ENCODE measurements at regions not wholly inside any gene's neighbourhood (a gene's known extent, or its start where the extent isn't known, plus 50 kb on each side); places are given as distances from the start of the nearest gene placed in this dataset.
"Not testable (repeated sequence)": the region's sequence is repeated elsewhere in the genome, so short reads cannot be mapped to it uniquely, and the experiment has no call there.

DNA sequence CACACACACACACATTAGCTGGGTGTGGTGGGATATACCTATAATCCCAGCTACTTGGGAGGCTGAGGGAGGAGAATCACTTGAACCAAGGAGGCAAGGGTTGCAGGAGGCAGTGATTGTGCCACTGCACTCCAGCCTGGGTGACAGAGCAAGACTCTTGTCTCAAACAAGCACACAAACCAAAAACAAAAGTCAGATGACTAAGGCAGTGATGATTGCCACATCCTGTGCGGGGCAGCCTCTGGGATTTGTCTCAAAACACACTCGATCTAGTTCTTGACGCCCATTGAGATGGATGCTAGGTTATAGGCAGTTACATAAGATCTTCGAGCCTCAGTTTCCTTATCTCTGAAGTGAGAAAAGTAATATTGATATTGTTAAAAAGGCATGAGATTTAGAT lies 57.8 kb upstream of the NBPF8 start:
- not testable (repeated sequence) for DNase-seq (ENCODE audit: low spot score)

DNA sequence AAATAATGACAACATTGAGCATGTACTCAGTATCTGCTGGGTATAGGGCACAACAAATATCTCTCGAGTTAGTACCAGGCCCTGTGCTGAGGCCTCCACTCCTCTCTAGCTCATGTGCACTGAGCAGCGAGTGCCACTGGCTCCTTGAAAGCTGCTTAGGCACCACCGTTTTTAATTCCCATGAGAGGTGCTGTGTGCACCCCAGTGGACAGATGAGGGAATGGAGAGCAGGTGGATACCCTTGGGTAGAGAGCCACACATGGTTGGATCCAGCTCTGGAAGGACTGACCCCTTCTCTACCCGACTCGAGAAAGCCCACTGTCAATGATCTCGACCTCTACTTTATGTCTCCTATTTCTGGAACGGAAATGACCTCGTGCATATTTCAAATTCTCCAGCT lies 58.7 kb upstream of the NBPF8 start:
- DNase-seq (ENCODE audit: low spot score) = peak; percentile 14

DNA sequence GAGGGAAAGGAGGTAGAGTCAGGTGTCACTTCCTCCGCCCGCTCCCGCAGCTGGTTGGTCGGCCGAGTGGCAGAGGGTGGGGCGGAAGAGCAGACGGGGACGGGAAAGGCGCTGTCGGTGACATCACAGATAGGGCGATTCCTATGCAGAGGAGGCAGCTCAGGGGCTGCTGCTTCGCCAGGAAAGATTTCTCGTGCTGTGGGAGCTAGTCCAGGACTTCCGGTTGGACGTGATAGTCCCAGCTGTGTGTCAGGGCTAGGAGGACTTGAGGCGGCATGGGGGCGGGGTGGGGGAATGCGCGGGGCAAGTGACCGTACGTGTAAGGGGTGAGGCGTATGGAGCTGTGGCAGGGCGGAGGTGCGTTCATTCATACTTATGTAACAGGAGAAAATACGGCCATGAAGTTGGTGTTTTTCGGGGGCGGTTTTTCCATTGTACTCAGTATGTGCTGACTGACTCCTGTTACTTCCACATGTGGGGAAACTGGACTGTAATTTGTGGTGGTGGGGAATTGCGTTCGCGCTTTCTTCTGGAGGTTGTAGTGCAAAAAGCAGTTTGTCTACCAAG lies 60.1 kb upstream of the NBPF8 start:
- peak; percentile 61 for DNase-seq (ENCODE audit: low spot score)

DNA sequence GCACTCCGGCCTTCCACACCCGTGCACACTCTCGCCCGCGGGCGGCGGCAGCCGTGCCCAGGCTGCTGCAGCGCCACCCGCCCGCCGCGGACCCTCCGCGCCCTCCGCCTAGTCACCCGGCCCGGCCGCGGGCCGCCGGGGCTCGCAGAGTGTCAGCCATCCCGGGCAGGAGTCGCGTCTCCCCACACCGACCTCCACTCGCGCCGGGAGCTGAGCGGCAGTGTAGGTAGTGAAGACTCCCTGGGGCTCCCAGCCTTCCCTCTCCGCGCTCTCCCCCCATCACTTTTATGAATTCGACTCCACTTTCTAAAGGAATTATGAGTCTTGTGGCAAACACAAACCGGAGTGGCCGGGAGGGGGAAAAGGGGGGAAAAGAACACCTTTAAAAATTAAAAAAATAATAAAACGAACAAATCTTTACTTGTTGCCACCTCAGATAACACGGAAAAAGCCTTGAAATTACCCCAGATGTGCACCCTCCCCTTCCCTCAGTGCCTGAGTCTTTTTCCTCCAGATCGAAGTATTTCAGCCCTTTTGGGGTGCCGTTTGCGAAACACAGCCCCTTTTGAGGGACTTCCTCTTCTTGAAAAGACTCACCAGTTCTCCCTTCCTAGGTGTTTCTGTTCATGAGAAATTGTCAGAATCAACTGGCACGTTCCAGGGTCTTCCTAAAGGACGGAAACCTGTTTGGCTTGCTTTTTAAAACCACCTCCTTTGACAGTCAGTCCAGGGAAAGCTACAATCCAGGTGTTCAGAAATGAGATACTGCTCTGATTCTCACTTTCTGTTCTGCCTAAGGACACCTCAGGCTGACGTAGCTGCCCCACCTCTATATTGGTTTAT lies 72.4 kb upstream of the NBPF8 start:
- DNase-seq (ENCODE audit: low spot score) = not testable (repeated sequence)

DNA sequence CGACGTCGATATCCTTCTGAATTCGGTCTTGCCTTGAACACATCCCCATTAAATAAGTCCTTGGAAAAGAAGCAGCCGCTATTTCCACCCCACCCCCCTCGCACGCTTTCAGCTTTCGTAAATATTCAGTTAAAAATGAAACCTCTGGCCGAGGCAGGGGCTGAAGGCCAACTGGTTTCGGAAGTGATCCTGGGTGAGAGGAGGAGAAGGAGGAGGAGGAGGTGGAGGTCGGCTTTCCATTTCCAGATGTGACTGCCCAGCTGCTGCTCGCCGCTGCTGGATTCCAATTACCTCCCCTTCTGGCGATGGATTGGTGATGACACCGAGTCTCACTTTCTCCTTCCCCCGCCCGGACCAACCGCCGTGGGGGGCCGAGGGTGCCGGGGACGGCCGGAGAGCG lies 73.1 kb upstream of the NBPF8 start:
- not testable (repeated sequence) for DNase-seq (ENCODE audit: low spot score)

DNA sequence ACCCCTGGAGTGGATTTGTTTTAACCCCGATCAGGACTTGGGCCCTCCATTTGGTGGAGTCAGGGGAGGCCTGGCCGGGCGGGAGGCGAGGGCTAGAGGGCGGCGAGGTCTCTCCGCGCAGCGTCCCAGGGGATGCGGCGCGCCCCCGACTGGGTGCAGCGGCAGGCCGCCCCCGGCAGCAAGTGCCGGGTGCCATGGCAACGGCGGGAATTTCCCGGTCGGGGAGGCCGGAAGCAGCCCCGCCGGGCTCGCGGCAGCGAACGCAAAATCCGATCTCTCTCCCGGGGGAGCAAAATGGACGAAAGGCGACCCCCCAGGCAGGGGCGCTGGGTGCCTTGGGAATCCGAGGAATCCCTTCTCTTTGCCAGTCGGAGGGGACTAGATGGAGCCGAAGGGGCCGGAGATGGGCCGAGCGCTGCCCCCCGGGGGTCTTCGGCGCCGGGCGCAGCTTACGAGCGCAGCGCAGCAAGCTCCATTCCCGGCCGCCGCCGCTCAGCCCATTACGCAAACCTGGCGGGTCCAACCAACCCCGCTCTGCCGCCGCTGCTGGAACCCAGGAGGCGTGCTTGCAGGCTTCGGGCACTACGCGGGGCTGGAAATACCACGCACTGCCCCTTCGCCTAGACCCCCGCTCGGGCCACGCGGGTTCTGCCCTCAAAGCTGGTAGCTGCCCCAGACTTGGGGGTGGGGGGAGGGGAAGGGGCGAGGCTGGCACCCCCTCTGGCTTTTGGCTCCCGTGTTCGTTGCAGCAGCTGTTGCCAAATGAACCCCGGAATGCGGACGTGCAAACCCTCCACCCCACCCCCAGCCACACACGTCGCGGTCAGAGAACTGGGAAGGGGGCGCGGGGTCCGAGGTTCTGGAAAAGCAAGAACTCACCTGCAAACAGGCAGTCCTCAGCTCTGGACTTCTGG lies 73.7 kb upstream of the NBPF8 start:
- peak; percentile 16 for DNase-seq (ENCODE audit: low spot score)

DNA sequence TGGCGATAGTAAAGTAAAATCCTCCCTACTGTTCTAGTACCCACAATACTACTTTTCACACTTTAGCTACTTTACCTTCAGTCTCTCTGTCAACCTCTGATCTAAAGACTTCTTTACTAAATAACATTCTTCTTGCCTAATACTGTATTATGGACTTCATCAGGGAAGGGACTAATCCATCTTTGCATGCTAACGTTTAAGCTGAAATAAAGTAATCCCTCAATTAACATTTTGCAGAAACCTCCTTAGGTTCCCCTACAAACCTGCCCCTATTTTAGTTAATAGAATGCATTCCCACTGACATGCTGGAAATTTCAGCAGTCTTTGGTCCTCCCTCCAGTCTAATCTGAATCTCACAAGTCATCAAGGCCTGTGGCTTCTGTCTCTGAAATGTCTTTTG lies 99.1 kb upstream of the NBPF8 start:
- DNase-seq (ENCODE audit: low spot score) = not testable (repeated sequence)

DNA sequence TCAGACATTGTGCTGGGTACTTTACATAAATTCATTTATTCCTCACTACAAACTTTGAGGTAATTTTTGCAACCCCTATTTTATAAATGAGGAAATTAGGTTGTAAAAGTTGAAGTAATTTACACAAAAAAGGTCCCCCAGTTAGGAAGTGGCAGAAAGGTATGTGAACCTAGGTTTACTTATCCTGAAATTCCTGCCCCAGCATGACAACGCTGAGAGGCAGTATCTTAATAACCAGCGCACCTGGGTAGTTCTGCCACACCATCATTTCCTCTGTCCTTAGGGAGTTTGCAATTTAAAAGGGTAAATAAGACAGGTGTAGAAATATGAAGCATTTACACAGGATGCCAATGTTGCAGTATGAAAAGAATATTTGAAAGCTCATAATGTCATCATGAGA lies 102.9 kb upstream of the NBPF8 start:
- not testable (repeated sequence) for DNase-seq (ENCODE audit: low spot score)

DNA sequence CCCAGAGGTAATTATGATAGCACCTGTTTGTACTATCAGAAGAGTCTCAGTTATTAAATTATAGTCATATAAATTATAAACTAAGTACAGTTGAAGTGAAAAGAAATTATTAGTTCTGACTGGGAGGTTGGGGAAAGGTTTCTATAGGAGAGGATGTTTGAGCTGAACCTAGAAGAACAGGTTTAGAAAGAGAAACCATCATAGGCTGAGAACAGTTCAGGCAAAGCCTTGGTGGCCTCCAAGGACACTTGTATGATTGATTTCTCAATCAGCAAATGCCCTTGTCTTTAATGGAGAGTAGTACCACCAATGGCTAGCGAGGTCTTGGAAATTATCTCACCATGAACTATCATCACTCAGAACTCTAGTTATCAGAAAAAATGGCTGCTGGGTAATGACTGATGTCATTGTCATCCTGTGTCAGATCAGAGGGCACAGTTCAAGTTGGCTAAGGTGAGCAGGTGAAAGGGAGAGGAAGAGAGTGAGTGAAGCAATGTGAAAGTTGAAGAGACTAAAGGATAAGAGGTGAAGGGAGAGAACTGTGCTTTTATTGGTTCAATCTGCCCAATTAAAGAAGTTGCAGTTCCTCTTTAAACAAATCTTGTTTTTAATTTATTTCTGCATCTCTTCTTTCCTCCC lies 105.8 kb upstream of the NBPF8 start:
- DNase-seq (ENCODE audit: low spot score) = not testable (repeated sequence)

DNA sequence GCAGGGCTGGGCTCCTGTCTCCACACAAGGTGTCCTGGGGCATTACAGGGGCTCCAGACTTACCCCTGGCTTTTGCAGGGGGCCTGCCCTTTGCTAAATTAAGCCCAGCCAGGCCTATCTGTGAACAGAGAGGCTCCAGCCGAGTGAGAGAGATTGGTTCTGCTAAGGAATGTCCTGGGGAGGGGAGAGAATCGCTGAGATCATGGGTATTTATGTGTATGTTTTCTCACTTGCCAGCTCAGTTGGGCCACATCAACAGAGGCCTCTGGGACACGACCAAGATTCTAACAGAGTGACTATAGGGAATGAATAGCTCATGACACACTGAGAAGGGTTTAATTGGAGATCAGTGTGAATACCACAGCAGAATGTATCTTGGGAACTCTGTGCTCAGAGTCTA lies 109.8 kb upstream of the NBPF8 start:
- DNase-seq (ENCODE audit: low spot score) = not testable (repeated sequence)

DNA sequence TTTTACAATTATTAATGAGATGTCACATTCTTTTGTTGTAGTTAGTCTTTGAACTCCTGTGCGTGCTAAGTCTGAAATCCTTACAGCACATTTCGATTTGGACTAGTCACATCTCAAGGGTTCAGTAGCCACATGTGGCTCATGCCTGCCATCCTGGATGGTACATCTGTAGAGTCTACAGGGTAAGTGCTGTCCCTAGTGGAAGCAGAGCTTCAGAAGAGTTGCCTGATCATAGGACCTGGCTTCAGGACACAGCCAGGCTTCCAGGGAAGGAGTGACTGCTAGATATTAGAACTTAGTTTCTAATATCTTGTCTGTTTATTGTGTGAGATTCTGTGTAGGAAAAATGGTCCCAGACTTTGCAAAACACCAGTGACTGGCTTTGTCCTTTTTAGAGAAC lies 110.5 kb upstream of the NBPF8 start:
- DNase-seq (ENCODE audit: low spot score) = not testable (repeated sequence)

DNA sequence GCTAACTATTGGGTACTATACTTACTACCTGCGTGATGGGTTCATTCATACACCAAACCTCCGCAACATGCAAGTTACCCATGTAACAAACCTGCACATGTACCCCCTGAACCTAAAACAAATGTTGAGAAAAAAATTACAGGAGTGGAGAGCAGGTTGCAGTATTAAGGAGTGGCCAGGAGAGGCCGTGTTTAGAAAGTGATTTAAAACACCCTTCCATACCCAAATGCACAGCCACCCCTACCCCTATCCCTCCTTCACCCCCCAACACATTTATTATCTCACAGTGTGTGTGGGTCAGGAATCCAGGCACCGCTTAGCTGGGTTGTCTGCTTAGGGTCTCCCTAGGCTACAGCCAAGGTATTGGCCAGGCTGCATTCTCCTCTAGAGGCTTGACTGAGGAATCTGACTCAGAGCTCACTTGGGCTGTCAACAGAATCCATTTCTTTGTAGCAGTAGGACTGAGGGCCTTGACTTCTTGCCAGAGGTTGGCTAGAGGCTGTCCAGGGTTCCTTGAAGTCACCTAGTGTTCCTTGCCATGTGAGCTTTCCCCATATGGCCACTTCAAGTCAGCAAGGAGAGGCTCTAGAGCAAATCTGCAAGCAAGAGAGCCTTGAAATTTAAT lies 115.3 kb upstream of the NBPF8 start:
- DNase-seq (ENCODE audit: low spot score) = not testable (repeated sequence)

DNA sequence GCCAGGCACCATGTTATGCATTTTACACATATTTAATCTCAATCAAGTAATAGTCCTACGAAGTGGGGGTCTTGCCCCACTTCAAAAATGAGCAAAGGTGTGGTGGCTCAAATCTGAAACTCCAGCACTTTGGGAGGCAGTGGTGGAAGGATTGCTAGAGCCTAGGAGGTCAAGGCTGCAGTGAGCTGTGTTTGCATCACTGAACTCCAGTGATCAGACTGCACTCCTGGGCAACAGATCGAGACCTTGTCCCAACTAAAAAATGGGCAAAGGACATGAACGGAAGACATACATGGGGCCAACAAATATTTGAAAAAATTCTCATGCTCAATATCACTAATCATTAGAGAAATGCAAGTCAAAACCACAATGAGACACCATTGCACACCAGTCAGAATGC lies 116.3 kb upstream of the NBPF8 start:
- not testable (repeated sequence) for DNase-seq (ENCODE audit: low spot score)

DNA sequence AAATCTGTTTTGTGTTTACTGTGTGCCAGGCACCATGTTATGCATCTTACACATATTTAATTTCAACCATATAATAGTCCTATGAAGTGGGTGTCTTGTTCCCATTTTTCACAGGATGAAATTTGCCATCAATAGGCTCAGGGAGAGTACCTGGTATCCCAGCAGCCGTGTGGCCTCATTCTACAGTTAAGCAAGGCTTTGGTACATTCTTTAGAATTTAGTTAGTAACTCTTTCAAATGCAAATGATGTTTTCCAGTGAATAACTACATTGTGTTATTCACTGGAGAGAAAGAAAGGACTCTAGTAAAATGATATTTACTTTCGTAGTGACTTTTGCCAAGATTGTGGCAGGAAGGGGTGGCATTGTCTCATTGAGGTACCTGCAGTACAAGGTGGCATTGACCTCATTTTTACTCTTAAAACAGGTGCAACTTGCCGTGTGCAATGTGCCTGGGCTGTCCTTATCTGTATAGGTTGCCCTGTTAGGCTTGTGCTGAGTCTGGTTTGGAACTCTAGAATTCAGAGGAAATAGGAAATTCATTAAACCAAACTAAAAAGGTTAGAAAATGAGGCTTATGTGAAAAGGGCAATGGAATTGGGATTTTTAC lies 117.4 kb upstream of the NBPF8 start:
- not testable (repeated sequence) for DNase-seq (ENCODE audit: low spot score)

DNA sequence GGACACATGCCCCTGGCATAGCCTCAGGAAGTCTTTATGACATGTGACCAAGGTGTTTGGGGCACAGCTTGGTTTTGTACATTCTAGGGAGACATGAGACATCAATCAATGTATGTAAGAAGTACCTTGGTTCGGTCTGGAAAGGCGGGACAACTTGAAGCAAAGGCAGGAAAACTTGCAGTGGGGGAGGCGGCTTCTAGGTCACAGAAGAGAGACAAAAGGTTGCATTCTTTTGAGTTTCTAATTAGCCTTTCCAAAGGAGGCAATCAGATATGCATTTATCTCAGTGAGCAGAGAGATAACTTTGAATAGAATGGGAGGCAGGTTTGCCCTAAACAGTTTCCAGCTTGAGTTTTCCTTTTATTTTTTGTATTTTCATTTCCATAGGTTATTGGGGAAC lies 113.8 kb upstream of the SEC22B start:
- DNase-seq (ENCODE audit: low spot score) = not testable (repeated sequence)

DNA sequence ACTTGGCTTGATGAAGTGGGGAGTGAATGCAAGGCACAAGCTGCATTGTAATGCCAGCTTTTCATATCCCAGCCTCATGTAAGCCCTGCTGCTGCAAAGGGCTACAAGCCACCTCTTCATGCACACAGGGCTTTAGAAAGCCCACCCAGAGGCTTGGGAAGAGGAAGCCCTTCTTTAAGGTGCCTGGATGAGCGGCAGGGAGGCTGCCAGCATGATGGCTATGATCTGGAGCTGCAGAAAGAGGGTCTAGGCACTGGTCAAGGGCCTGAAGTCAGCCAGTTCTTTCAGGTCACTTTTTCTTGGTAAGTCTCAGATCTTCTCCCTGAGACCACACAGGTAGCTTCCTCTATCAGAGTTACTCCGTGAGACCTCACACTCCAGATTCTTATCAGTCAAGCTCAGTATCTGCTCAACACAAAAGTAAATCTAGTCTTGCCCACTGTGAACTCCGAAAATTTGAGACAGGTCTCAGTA lies 113.3 kb upstream of the SEC22B start:
- not testable (repeated sequence) for DNase-seq (ENCODE audit: low spot score)

DNA sequence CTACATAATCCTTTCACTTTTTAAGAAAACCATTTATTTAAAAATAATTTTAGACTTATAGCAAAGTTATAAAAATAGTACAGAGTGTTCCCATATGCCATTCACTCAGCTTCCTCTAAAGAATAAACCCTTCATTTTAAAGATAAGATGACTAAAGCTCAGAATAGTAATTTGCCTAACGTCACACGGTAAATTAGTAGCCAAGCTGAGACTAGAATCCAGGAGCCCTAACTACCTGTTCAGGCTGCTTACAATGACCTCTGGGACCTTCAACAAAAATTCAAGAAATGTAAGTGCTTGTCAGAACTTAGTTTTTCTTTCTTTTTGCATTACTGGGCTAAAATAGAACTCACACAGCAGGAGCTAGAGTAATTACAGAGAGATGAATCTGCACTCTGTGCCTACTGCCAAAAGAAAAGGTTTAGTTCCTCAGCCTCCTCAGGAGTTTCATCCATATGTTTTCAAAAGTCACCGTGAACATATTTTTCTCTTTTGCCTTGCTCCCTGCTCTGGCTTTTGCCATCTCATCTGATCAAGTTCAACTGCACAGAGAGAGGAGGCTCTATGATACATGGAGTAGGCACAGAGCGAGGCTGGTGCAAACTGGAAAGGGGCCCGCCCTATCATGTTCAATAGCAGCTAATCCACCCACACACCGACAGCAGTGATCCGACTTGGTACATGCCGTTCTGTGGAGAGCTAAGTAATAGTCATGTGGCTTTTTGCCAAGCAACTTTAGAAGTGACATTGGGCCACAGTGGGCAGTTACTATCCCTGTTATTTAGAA lies 112.7 kb upstream of the SEC22B start:
- DNase-seq (ENCODE audit: low spot score) = not testable (repeated sequence)

DNA sequence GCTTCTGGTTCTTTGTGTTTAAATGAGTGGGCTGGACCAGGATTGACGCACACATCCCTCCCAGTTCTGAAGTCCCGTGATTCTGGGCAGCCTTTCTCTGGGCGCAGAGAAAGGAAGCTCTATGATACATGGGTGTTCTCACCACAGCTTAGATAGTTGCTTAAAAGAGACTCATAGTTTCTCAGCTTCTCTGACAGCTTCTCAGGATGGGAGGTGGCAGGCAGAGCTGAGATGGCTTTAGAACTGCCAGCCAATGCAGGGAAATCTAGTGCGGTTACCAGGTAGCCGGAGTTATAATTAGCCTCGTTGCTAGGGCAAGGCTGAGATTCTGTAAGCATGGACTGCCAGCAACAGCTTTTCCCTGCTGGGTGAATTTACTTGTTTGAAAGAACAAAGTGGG lies 111.8 kb upstream of the SEC22B start:
- DNase-seq (ENCODE audit: low spot score) = not testable (repeated sequence)

DNA sequence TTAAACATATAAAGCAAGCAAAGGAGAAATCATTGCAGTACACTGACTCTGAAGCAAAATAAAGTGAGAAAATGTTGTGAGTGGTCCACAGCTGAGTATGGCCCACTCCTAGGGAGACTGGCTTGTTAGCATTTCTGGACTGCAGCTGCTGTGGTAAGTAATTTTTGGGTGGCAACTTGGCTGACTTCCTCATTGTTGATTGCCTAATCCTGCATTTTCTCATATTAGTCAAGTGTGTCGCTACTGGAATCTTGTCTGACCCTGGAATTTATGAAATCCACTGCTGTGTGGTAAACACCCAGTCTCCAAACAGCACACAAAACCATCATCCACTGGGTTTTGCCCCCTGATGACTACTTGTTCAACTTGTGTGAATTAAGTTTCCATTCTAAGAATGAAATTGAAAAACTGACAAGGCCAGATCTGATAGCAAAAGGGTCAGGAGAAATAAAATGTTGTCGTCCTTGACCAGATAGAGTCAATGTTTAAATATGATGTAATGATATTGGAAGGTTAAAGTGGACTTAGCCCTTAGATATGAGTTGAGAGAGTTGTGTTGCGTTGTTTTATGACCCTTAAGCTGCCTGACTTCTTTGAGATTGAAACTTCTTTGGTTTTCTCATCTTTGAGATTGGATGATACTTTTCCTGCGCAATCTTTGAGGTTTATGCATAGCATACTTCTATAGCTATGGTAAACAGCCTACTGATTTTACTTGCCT lies 106.6 kb upstream of the SEC22B start:
- not testable (repeated sequence) for DNase-seq (ENCODE audit: low spot score)
